Epithelial cell of proximal tubule (primary cell): ENCODE measurements at regions not wholly inside any gene's neighbourhood (a gene's known extent, or its start where the extent isn't known, plus 50 kb on each side); places are given as distances from the start of the nearest gene placed in this dataset.

ENCODE experiments used
- DNase-seq: peaks from one replicate; pipeline ENCODE4 v3.0.0-alpha.2; 2011; ENCODE audit warnings: low read depth
- H3K4me3 ChIP-seq: 2 replicates; pipeline ENCODE4 v1.5.1; 2011; ENCODE audit warnings: low read depth, mild to moderate bottlenecking, low read length
- TF ChIP-seq, protein P1 (sequence below): conservative IDR thresholded peaks from 2 replicates; pipeline ENCODE4 v1.5.1; 2012; ENCODE audit warnings: low read depth, mild to moderate bottlenecking, low read length

DNA sequence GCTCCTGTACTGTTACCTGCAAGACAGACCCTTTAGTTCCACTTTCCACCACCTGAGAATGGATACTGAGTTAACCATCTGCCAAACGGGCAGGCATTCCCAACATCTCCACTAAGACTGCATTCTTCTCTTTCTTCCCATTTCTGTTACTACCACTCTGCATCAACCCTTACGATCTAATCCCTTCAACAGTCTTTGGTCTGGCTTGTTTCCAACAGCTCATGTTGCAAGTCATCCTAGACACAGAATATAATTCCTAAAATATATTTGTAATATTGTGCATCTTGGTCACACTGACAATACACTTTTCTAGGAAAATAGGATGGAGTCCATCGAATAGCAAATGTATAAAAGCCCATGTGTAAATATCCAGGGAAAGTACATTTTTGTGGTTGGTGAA is 166.7 kb downstream of the SIPA1L2 start:
- TF ChIP-seq, protein P1, sequence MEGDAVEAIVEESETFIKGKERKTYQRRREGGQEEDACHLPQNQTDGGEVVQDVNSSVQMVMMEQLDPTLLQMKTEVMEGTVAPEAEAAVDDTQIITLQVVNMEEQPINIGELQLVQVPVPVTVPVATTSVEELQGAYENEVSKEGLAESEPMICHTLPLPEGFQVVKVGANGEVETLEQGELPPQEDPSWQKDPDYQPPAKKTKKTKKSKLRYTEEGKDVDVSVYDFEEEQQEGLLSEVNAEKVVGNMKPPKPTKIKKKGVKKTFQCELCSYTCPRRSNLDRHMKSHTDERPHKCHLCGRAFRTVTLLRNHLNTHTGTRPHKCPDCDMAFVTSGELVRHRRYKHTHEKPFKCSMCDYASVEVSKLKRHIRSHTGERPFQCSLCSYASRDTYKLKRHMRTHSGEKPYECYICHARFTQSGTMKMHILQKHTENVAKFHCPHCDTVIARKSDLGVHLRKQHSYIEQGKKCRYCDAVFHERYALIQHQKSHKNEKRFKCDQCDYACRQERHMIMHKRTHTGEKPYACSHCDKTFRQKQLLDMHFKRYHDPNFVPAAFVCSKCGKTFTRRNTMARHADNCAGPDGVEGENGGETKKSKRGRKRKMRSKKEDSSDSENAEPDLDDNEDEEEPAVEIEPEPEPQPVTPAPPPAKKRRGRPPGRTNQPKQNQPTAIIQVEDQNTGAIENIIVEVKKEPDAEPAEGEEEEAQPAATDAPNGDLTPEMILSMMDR = no peak
- no peak overlapping the region for H3K4me3 ChIP-seq
- DNase-seq = no peak

DNA sequence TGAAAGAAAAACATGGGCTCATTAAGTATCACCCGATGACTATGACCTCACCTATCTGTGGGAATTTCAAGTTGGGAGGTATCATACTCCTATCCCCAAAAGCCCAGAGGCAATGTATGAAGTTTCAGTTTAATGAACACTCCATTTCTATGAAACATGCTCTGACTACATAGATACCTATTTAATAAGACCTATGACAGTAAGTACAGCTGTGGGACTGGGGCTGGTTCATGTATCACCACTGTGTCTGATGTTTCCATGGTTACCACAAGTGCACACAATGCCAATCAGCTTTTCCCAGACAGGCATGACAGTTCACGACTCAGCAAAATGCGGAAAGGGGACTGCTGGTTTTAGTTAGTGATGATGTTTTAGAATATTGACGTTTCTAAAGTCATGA is 167.7 kb downstream of the SIPA1L2 start:
- TF ChIP-seq, protein P1 = no peak
- no peak for DNase-seq
- no peak overlapping the region for H3K4me3 ChIP-seq

DNA sequence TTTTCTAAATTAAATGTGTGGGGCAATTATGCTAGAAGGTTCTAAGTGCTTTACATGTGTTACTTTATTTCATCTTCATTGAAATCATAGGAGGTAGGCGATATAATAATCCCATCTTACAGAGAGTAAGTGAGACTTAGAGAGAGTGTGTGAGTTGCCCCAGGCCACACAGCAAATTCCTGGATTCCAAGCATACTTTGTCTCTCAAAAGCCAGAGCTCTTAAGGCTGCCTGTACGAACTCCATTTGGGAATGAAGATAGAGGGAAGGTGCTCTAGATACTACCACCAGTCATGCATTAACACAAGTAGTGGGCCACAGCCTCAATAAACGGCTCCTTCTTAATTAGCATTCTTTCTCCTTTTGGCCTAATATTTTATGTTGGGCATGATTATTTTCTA is 170.1 kb downstream of the SIPA1L2 start:
- DNase-seq = no peak
- TF ChIP-seq, protein P1 = no peak
- H3K4me3 ChIP-seq = no peak overlapping the region

DNA sequence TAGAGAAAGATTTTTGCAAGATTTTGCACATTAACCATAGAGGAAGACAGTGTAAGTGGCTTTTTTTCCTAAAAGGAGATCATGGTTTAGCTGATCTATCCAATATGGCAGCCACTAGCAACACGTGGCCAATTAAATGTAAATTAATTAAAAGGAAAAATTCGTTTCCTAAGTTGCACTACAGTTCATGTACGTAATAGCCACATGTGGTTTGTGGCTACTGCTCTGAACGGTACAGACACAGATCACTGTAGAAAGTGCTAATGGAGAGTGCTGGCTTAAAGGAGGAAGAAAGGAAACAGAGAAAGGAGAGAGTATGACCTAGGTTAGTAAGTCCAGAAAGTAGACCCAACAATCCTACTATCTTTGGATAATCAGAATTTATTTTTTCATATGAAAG is 170.8 kb downstream of the SIPA1L2 start:
- DNase-seq = no peak
- TF ChIP-seq, protein P1 = no peak
- no peak overlapping the region for H3K4me3 ChIP-seq

DNA sequence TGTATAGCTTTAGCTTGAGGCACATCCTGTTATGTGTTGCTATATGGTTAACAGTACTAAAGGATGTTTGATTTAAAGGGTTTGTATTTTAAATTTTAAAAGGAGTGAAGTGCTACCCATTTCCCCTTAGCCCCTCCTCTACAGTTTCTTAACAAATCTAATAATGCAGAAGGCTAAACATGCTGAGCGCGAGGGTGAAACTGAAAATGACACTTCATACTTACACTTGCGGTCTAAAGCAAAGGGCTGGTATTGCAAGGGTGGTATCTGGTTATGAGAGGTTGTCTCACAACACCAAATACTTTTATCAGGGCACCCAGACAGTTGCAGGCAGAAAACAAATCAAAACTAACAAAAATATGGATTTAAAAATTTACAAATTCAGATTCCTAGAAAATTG is 172.3 kb downstream of the SIPA1L2 start:
- TF ChIP-seq, protein P1 = no peak
- H3K4me3 ChIP-seq = no peak overlapping the region
- no peak for DNase-seq

DNA sequence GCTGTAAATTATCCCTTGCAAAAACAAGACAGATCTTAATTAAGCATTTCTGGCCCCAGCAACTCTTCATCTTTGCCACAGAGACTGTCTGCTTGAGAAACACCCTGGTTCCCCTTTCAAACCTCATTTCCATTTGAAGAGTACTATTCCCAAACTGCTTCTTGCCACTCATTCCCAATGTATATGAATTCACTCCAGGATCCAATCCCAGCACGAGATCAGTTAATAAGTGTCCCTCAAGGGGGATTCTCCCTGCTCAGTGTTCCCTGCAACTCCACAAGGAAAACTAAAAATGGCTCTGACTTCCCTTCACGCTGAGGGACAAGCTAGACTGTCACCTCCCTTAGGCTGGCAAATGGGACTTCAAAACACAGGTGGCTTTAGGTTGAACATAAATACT is 173.2 kb downstream of the SIPA1L2 start:
- H3K4me3 ChIP-seq = no peak overlapping the region
- TF ChIP-seq, protein P1 = no peak
- DNase-seq = no peak

DNA sequence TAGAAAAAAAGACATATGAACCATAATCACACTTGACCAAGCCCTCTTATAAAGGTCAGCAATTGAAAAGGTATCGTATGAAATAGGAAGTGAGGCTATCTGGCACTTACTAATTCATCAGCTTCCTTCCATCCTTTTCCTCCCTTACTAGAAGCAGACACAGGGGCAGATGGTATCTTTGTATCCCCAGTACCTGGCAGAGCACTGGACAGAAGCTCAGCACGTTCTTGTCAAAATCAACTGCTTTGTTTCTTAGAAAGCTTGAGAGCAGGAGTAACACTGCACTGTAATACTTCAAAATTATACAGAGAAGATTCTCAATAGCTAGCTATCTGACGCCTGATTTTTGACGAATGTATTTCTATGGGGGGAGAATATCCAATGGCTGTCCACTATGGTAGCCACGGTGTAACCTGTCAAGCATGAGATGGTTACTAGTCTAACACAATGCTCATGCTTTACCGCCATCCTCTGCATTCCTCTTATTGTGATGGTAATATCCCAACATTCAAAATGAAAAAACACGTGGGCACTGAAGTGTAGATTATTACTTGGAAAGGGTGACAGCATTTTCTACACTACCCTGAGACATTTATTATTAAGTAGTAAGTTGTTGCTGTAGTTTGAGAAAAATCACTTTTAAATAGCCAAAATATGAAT is 175.6 kb downstream of the SIPA1L2 start:
- no peak overlapping the region for H3K4me3 ChIP-seq
- DNase-seq = no peak
- TF ChIP-seq, protein P1 = no peak
